Activated CD4-positive, alpha-beta T cell treated with anti-CD3 and anti-CD28 coated beads for 36 hours (primary cell): ENCODE measurements at regions not wholly inside any gene's neighbourhood (a gene's known extent, or its start where the extent isn't known, plus 50 kb on each side); places are given as distances from the start of the nearest gene placed in this dataset.

Experiments
- ATAC-seq: fragments of 200-7000 bp; cut with Tn5 transposase; one replicate; pipeline ENCODE4 v1.10.0; 2021; ENCODE audit warnings: mild to moderate bottlenecking, moderate library complexity
- CTCF ChIA-PET: fragments of 350-600 bp; sonication (Branson Sonifier 250); formaldehyde crosslinking; loops from one replicate; lab custom pipeline; 2021; ENCODE audit warnings: antibody characterized with exemption; lab: Charles Lee
- POLR2A ChIA-PET: fragments of 350-600 bp; sonication (Branson Sonifier 250); formaldehyde crosslinking; loops from one replicate; lab custom pipeline; 2021; ENCODE audit warnings: antibody characterized with exemption, inconsistent platforms; lab: Charles Lee
- DNase-seq: peaks from one replicate; pipeline ENCODE4 v3.0.0-alpha.2; 2020
- H3K27ac Mint-ChIP-seq: one replicate; pipeline ENCODE4 v1.8.0; 2021; ENCODE audit warnings: mixed read lengths
- H3K27me3 Mint-ChIP-seq: one replicate; pipeline ENCODE4 v1.8.0; 2021; ENCODE audit warnings: mixed read lengths
- H3K36me3 Mint-ChIP-seq: one replicate; pipeline ENCODE4 v1.8.0; 2021; ENCODE audit warnings: low read depth, mixed read lengths
- H3K4me1 Mint-ChIP-seq: one replicate; pipeline ENCODE4 v1.8.0; 2021; ENCODE audit warnings: mixed read lengths
- H3K4me3 Mint-ChIP-seq: one replicate; pipeline ENCODE4 v1.8.0; 2021; ENCODE audit warnings: mild to moderate bottlenecking, moderate library complexity, mixed read lengths
- H3K9me3 Mint-ChIP-seq: one replicate; pipeline ENCODE4 v1.8.0; 2021; ENCODE audit warnings: low read depth, mixed read lengths
- intact Hi-C, 2 experiments: fragments of 100-400 bp; cut with DNase I in 1 of 2; cut with micrococcal nuclease in 1 of 2; formaldehyde crosslinking; loops; one replicate each; pipeline versions ENCODE4 v1.14.2 to v1.15.1; 2022 to 2024; cut with DNase I, micrococcal nuclease

DNA sequence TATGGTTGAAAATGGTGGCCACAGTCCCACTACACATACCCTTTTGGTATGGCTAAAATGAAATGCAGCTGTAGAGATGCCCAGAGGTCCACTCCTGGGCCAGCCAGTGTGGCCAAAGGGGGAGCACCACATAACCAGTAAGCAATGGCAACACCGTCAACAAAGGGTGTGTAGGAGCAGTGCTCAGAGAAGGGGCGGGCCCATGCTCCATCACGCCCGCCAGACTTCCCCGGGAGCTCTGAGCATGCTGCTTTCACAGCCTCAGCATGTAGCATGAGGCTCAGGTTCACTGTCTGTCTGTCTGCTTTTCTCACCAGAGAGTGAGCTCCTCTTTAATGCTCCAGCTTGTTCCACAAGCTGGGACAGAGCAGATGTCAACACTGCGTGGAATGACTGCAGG is 537.6 kb downstream of the MATN1 start:
- Mint-ChIP-seq H3K27me3 (peaks cover 5% of the 10 kb centered on the region), H3K4me1 (no peaks in the 10 kb centered on the region), H3K9me3 (no peaks in the 10 kb centered on the region), H3K27ac (no peak overlapping the region), H3K4me3 (no peak overlapping the region), H3K36me3 (no peaks in the 10 kb centered on the region)
- ChIA-PET POLR2A (no interaction called here), CTCF (no interaction called here)
- DNase-seq (no peak), ATAC-seq (no peak)
- intact Hi-C loops = no loop called here

DNA sequence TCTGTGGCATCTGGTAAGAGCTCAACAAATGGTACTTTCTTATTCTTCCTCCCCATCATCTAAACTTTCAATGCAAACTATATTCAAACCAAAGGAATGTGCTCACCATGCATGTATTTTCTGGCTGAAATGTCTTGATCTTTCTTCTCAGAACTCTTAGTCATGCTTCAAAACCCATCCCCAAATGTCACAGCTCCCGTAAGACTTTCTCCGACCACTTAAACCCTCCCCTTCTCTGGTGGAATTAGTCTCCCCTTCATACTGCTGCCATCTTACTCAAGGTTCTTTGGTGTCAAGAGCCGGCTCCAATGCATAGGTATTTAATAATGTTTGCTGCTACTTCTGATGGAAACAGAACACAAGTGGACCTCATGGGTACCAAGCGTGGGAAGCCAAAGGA is 538.1 kb downstream of the MATN1 start:
- ChIA-PET CTCF (no interaction called here), POLR2A (no interaction called here)
- Mint-ChIP-seq H3K4me3 (no peak overlapping the region), H3K27ac (no peak overlapping the region), H3K36me3 (no peaks in the 10 kb centered on the region), H3K9me3 (no peaks in the 10 kb centered on the region), H3K27me3 (peaks cover 5% of the 10 kb centered on the region), H3K4me1 (no peaks in the 10 kb centered on the region)
- intact Hi-C loops = no loop called here
- ATAC-seq = no peak
- DNase-seq = no peak

GRCh38 chr1:30184393-30185141 is 538.8 kb downstream of the MATN1 start:
- Mint-ChIP-seq H3K4me3 (no peak overlapping the region), H3K36me3 (no peaks in the 10 kb centered on the region), H3K27me3 (peaks cover 5% of the 10 kb centered on the region), H3K9me3 (no peaks in the 10 kb centered on the region), H3K4me1 (no peaks in the 10 kb centered on the region), H3K27ac (no peak overlapping the region)
- ChIA-PET POLR2A (no interaction called here), CTCF (no interaction called here)
- DNase-seq (no peak), ATAC-seq (no peak)
- intact Hi-C loops = no loop called here

DNA sequence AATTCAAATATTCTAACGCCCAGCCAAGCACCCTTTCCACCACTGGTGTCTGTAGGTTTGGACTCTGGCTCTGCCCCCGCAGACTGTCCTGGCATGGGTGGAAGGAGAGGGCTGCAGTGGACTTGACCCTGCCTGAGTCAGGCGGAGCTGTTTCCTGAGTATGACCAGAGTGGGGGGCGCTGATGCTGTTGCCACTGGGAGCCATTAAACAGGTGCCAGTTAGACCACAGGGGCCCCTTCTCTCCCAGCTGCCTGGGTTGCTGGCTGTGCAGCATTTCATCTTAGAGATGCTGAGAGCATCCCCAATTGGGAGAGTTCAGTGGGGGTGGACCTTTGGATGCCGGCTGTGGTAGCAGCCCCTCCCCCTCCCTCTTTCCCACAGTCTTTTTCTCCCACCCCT is 539.5 kb downstream of the MATN1 start:
- peaks cover 4% of the 10 kb centered on the region for H3K9me3 Mint-ChIP-seq
- intact Hi-C loops = no loop called here
- DNase-seq (no peak), ATAC-seq (no peak)
- H3K27ac Mint-ChIP-seq = no peak overlapping the region
- ChIA-PET CTCF (no interaction called here), POLR2A (no interaction called here)
- H3K4me1 Mint-ChIP-seq = no peaks in the 10 kb centered on the region
- peaks cover 5% of the 10 kb centered on the region for H3K27me3 Mint-ChIP-seq
- H3K36me3 Mint-ChIP-seq = no peaks in the 10 kb centered on the region
- H3K4me3 Mint-ChIP-seq = no peak overlapping the region

- ATAC-seq (no peak), DNase-seq (no peak)
- Mint-ChIP-seq H3K9me3 (peaks cover 4% of the 10 kb centered on the region), H3K4me1 (no peaks in the 10 kb centered on the region), H3K36me3 (no peaks in the 10 kb centered on the region), H3K4me3 (no peak overlapping the region), H3K27me3 (peaks cover 4% of the 10 kb centered on the region), H3K27ac (no peak overlapping the region)
- intact Hi-C loops = no loop called here
- CTCF ChIA-PET = no interaction called here
- POLR2A ChIA-PET = no interaction called here
Measured at GRCh38 chr1:30183006-30183405, 540.4 kb downstream of the MATN1 start.

DNA sequence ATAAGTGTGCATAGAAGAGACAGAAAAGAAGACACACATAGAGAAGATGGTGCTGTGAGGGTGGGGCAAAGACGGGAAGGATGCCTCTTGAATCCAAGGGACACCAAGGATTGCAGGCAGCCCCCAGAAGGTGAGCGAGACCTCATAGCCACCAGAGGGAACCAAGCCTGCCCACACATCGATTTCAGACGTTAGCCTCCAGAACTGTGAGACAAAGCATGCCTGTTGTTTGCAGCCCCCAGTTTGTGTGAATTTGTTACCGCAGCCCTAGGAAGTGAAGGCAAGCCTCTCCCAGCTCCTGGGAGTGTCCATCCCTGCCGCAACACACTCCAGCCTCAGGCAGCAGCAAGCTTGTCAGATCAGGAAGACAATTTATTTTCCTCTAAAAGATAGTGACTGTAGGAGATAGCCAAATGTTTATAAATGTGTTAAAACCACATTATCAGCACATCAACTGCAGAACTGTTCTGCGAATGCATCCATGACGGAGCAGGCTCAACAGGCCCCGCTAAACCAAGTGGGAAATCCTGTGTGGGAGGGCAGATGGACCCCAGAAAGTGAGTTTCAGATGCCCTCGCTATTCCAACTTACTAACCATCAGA is 543.3 kb downstream of the MATN1 start:
- DNase-seq = no peak
- H3K27me3 Mint-ChIP-seq = peaks cover 9% of the 10 kb centered on the region
- ChIA-PET CTCF (no interaction called here), POLR2A (no interaction called here)
- H3K36me3 Mint-ChIP-seq = no peaks in the 10 kb centered on the region
- no peak for ATAC-seq
- peaks cover 8% of the 10 kb centered on the region for H3K9me3 Mint-ChIP-seq
- no peak overlapping the region for H3K27ac Mint-ChIP-seq
- intact Hi-C loops = no loop called here
- H3K4me3 Mint-ChIP-seq = no peak overlapping the region
- no peaks in the 10 kb centered on the region for H3K4me1 Mint-ChIP-seq

- Mint-ChIP-seq H3K27me3 (peaks cover 13% of the 10 kb centered on the region), H3K27ac (no peak overlapping the region), H3K9me3 (peaks cover 8% of the 10 kb centered on the region), H3K36me3 (no peaks in the 10 kb centered on the region), H3K4me1 (no peaks in the 10 kb centered on the region), H3K4me3 (no peak overlapping the region)
- no peak for ATAC-seq
- POLR2A ChIA-PET = no interaction called here
- intact Hi-C loops = no loop called here
- DNase-seq = no peak
- CTCF ChIA-PET = interaction anchor here (0.7 kb wide), 1 partner anchor 11 kb away, joined by 3 read pairs; no protein-coding TSS in a partner anchor
Measured at GRCh38 chr1:30176477-30176876, 546.9 kb downstream of the MATN1 start.

- intact Hi-C loops = no loop called here
- H3K27me3 Mint-ChIP-seq = peaks cover 13% of the 10 kb centered on the region
- H3K4me3 Mint-ChIP-seq = no peak overlapping the region
- peaks cover 8% of the 10 kb centered on the region for H3K9me3 Mint-ChIP-seq
- POLR2A ChIA-PET = no interaction called here
- H3K27ac Mint-ChIP-seq = no peak overlapping the region
- no peak for DNase-seq
- CTCF ChIA-PET = no interaction called here
- no peak for ATAC-seq
- H3K4me1 Mint-ChIP-seq = no peaks in the 10 kb centered on the region
- H3K36me3 Mint-ChIP-seq = no peaks in the 10 kb centered on the region
Measured at GRCh38 chr1:30174499-30174898, 548.9 kb downstream of the MATN1 start.

DNA sequence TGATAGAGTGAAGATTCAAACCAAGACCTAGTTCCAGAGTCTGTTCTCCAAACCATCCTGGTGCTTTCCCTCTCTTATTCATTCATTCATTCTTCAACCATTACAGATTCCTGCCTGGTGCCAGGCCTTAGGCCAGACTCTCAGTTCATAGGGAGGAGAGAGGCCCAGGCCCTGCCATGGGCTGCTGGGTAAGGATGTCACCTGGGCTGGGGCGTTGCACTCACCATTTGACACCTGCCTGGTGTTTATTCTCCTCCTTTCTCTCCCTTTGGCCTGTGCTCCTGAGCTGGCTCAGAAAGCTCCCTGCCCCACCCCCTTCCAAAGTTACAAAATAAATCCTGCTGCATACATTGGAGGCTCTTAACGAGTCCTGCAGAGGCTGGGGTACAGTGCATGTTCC is 549.8 kb downstream of the MATN1 start:
- Mint-ChIP-seq H3K27ac (no peak overlapping the region), H3K36me3 (no peaks in the 10 kb centered on the region), H3K4me1 (no peaks in the 10 kb centered on the region), H3K9me3 (peaks cover 4% of the 10 kb centered on the region), H3K4me3 (no peak overlapping the region), H3K27me3 (peaks cover 11% of the 10 kb centered on the region)
- ChIA-PET POLR2A (no interaction called here), CTCF (no interaction called here)
- DNase-seq = no peak
- intact Hi-C loops = no loop called here
- ATAC-seq = no peak

- H3K4me3 Mint-ChIP-seq = no peak overlapping the region
- intact Hi-C loops = no loop called here
- ChIA-PET POLR2A (no interaction called here), CTCF (no interaction called here)
- H3K36me3 Mint-ChIP-seq = no peaks in the 10 kb centered on the region
- H3K4me1 Mint-ChIP-seq = no peaks in the 10 kb centered on the region
- H3K27ac Mint-ChIP-seq = no peak overlapping the region
- peaks cover 11% of the 10 kb centered on the region for H3K27me3 Mint-ChIP-seq
- ATAC-seq = no peak
- H3K9me3 Mint-ChIP-seq = peaks cover 4% of the 10 kb centered on the region
- no peak for DNase-seq
Measured at GRCh38 chr1:30172757-30173156, 550.6 kb downstream of the MATN1 start.

GRCh38 chr1:30172299-30172694 is 551.1 kb downstream of the MATN1 start:
- DNase-seq = no peak
- Mint-ChIP-seq H3K27ac (no peak overlapping the region), H3K27me3 (peaks cover 11% of the 10 kb centered on the region), H3K9me3 (peaks cover 4% of the 10 kb centered on the region), H3K4me3 (no peak overlapping the region), H3K36me3 (no peaks in the 10 kb centered on the region), H3K4me1 (no peaks in the 10 kb centered on the region)
- intact Hi-C loops = no loop called here
- POLR2A ChIA-PET = no interaction called here
- ATAC-seq = no peak
- CTCF ChIA-PET = no interaction called here

GRCh38 chr1:30171537-30172298 is 551.7 kb downstream of the MATN1 start:
- CTCF ChIA-PET = no interaction called here
- Mint-ChIP-seq H3K27ac (no peak overlapping the region), H3K27me3 (peaks cover 9% of the 10 kb centered on the region), H3K36me3 (no peaks in the 10 kb centered on the region), H3K4me1 (no peaks in the 10 kb centered on the region), H3K9me3 (peaks cover 3% of the 10 kb centered on the region), H3K4me3 (no peak overlapping the region)
- POLR2A ChIA-PET = no interaction called here
- ATAC-seq (no peak), DNase-seq (no peak)
- intact Hi-C loops = no loop called here
